ENCODE measurements at regions not wholly inside any gene's neighbourhood (a gene's known extent, or its start where the extent isn't known, plus 50 kb on each side); places are given as distances from the start of the nearest gene placed in this dataset.
"Not testable (repeated sequence)": the region's sequence is repeated elsewhere in the genome, so short reads cannot be mapped to it uniquely, and the experiment has no call there.

- Histone ChIP-seq H3K79me2 (ENCODE audit: insufficient read depth, low read length) (no peaks in the 10 kb centered on the region), H3K9ac (ENCODE audit: low read length) (no peak overlapping the region), H3K4me1 (ENCODE audit: insufficient read depth, low read length, severe bottlenecking) (peaks cover 8% of the 10 kb centered on the region), H3K9me2 (ENCODE audit: low read depth, low read length) (no peaks in the 10 kb centered on the region), H3K4me2 (ENCODE audit: low read length) (no peak overlapping the region), H3K27me3 (ENCODE audit: insufficient read depth, low read length) (no peaks in the 10 kb centered on the region), H3F3A (ENCODE audit: insufficient read depth, low read length) (no peaks in the 10 kb centered on the region), H3K9me3 (ENCODE audit: low read length) (no peaks in the 10 kb centered on the region), H3K4me3 (ENCODE audit: low read depth, low read length, poor library complexity, severe bottlenecking) (no peak overlapping the region), H4K20me1 (ENCODE audit: insufficient read depth, low read length) (no peaks in the 10 kb centered on the region), H3K27ac (ENCODE audit: low read depth, low read length, poor library complexity, severe bottlenecking) (no peak overlapping the region), H2AFZ (ENCODE audit: low read length) (no peak overlapping the region), H3K36me3 (ENCODE audit: insufficient read depth, low read length) (no peaks in the 10 kb centered on the region)
- TF ChIP-seq CTCF (IDR thresholded peaks at IDR 0.05; ENCODE audit: low read length), result peak; percentile 6; the same call in 1 of the 2 replicates
- TF ChIP-seq EZH2 (IDR thresholded peaks at IDR 0.05; ENCODE audit: borderline replicate concordance, low read length), result no peak
Measured at GRCh38 chr4:81715757-81716156, 244.1 kb upstream of the RASGEF1B start.

- H3K4me2 ChIP-seq (ENCODE audit: low read length); H3K9ac ChIP-seq (ENCODE audit: low read length); H3K9me3 ChIP-seq (ENCODE audit: low read length); H3K27me3 ChIP-seq (ENCODE audit: insufficient read depth, low read length); H3K79me2 ChIP-seq (ENCODE audit: insufficient read depth, low read length); H3K9me2 ChIP-seq (ENCODE audit: low read depth, low read length); H3K27ac ChIP-seq (ENCODE audit: low read depth, low read length, poor library complexity, severe bottlenecking); H2AFZ ChIP-seq (ENCODE audit: low read length); H3F3A ChIP-seq (ENCODE audit: insufficient read depth, low read length); H3K4me1 ChIP-seq (ENCODE audit: insufficient read depth, low read length, severe bottlenecking); H4K20me1 ChIP-seq (ENCODE audit: insufficient read depth, low read length); H3K4me3 ChIP-seq (ENCODE audit: low read depth, low read length, poor library complexity, severe bottlenecking); H3K36me3 ChIP-seq (ENCODE audit: insufficient read depth, low read length): not testable (repeated sequence)
Measured at GRCh38 chr4:81715357-81715756, 243.7 kb upstream of the RASGEF1B start.

GRCh38 chr4:81714291-81714690 is 242.6 kb upstream of the RASGEF1B start:
- Histone ChIP-seq H2AFZ (ENCODE audit: low read length) (no peak overlapping the region), H4K20me1 (ENCODE audit: insufficient read depth, low read length) (no peaks in the 10 kb centered on the region), H3K9me3 (ENCODE audit: low read length) (no peaks in the 10 kb centered on the region), H3K4me2 (ENCODE audit: low read length) (no peak overlapping the region), H3K27me3 (ENCODE audit: insufficient read depth, low read length) (no peaks in the 10 kb centered on the region), H3K79me2 (ENCODE audit: insufficient read depth, low read length) (no peaks in the 10 kb centered on the region), H3K4me1 (ENCODE audit: insufficient read depth, low read length, severe bottlenecking) (peaks cover 8% of the 10 kb centered on the region), H3K9me2 (ENCODE audit: low read depth, low read length) (no peaks in the 10 kb centered on the region), H3K9ac (ENCODE audit: low read length) (no peak overlapping the region), H3K27ac (ENCODE audit: low read depth, low read length, poor library complexity, severe bottlenecking) (no peak overlapping the region), H3F3A (ENCODE audit: insufficient read depth, low read length) (no peaks in the 10 kb centered on the region), H3K36me3 (ENCODE audit: insufficient read depth, low read length) (no peaks in the 10 kb centered on the region), H3K4me3 (ENCODE audit: low read depth, low read length, poor library complexity, severe bottlenecking) (no peak overlapping the region)
- TF ChIP-seq EZH2 (IDR thresholded peaks at IDR 0.05; ENCODE audit: borderline replicate concordance, low read length), result no peak
- TF ChIP-seq CTCF (IDR thresholded peaks at IDR 0.05; ENCODE audit: low read length), result no peak

GRCh38 chr4:81712714-81713113 is 241.0 kb upstream of the RASGEF1B start:
- no peaks in the 10 kb centered on the region for H3K79me2 ChIP-seq (ENCODE audit: insufficient read depth, low read length)
- no peaks in the 10 kb centered on the region for H3K9me2 ChIP-seq (ENCODE audit: low read depth, low read length)
- no peak overlapping the region for H3K9ac ChIP-seq (ENCODE audit: low read length)
- H3K9me3 ChIP-seq (ENCODE audit: low read length), result no peaks in the 10 kb centered on the region
- H3K4me2 ChIP-seq (ENCODE audit: low read length), result no peak overlapping the region
- H3K36me3 ChIP-seq (ENCODE audit: insufficient read depth, low read length), result no peaks in the 10 kb centered on the region
- TF ChIP-seq EZH2 (IDR thresholded peaks at IDR 0.05; ENCODE audit: borderline replicate concordance, low read length), result no peak
- no peak for TF ChIP-seq CTCF (IDR thresholded peaks at IDR 0.05; ENCODE audit: low read length)
- no peaks in the 10 kb centered on the region for H3K27me3 ChIP-seq (ENCODE audit: insufficient read depth, low read length)
- no peak overlapping the region for H3K27ac ChIP-seq (ENCODE audit: low read depth, low read length, poor library complexity, severe bottlenecking)
- no peaks in the 10 kb centered on the region for H3F3A ChIP-seq (ENCODE audit: insufficient read depth, low read length)
- H2AFZ ChIP-seq (ENCODE audit: low read length), result no peak overlapping the region
- peaks cover 8% of the 10 kb centered on the region for H3K4me1 ChIP-seq (ENCODE audit: insufficient read depth, low read length, severe bottlenecking)
- no peaks in the 10 kb centered on the region for H4K20me1 ChIP-seq (ENCODE audit: insufficient read depth, low read length)
- no peak overlapping the region for H3K4me3 ChIP-seq (ENCODE audit: low read depth, low read length, poor library complexity, severe bottlenecking)

Measured in OCI-LY1 (cell line).